ENCODE measurements at regions not wholly inside any gene's neighbourhood (a gene's known extent, or its start where the extent isn't known, plus 50 kb on each side); places are given as distances from the start of the nearest gene placed in this dataset.

- TF ChIP-seq EP300 (IDR thresholded peaks at IDR 0.05) (no peak), CTCF (IDR thresholded peaks at IDR 0.05) (no peak), POLR2A (IDR thresholded peaks at IDR 0.05; ENCODE audit: low read depth) (no peak)
These were observed 102.2 kb upstream of the OSMR start for GRCh38 chr5:38743562-38743961.

All from esophagus muscularis mucosa (tissue), 4 donors.